GM21529 (cell line): ENCODE measurements at regions not wholly inside any gene's neighbourhood (a gene's known extent, or its start where the extent isn't known, plus 50 kb on each side); places are given as distances from the start of the nearest gene placed in this dataset.

Experiments used
- ATAC-seq: cut with Tn5 transposase; IDR thresholded peaks from one replicate; pipeline ENCODE4 v1.9.1; 2021; ENCODE audit not compliant: unreplicated experiment

DNA sequence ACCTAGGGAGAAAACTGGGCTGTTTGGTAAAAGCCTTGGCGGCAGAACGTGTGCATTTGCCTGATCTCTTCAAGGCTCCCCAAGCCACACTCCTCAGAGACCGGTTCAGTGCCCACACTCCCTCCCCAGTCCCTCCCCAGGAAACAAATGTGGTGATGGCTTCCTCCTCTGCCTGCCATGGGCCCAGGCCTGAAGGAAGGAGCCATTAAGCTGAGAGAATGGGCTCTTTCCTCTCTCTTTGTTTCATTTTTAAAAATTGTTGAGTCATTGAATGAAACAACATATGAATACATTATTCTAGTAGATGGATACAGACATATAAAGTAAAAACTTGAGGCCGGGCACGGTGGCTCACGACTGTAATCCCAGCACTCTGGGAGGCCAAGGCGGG is 50.6 kb upstream of the YWHAQ start:
- ATAC-seq: no peak

DNA sequence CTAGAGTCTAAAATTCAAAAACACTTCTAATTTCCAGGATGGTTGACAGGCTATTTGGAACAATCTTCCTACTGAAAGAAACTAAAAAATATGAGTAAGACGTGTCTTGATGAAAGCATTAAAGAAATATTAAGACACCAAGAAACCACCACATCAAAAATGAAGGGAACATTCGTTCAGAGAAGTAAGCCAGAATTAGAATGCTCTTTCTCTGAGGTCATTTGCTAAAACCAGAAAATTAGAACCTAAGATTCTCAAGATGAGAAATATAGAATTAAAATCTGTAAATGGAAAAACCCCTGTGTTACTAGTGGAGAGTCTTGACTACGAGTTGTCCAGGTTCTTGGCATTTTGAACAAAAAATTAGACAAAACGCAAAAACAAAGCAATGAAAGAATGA is 54.8 kb upstream of the YWHAQ start:
- ATAC-seq: no peak

DNA sequence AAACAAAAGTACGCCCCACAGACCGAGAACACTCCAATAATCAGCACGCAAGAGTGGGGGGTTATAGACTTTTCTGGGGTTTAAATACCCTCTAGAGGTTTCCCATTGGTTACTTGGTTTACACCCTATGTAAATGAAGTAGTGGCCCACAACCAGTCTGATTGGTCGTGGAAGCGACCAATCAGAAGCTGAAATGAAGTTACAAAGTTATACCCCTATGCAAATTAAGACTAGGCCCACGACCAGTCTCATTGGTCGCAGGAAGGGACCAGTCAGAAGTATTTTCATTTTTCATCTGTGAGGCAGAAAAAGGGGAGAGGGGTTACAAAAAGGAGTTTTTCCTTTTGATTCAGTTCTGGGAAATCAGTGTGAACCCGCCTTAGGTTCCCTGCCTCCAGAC is 55.3 kb upstream of the YWHAQ start:
- no peak for ATAC-seq

DNA sequence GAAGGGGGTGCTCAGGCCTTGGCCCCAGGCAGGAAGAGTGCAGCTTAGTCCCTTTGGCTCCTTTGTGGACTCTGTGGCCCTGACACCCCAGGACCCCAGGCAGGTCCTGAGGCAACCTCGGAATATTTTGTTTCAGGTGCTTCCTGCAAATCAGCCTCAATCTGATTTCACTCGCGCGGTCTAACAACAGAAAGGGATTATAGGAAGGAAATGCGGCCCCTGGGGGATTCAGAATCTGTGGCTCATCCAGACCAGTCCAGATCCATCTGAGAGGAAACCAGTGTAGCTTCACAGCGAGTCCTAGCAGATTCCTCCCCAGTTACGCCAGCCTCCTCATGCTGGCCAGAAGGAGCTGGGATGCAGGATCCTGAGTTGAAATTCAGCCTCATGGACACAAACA is 59.5 kb upstream of the YWHAQ start:
- no peak for ATAC-seq

DNA sequence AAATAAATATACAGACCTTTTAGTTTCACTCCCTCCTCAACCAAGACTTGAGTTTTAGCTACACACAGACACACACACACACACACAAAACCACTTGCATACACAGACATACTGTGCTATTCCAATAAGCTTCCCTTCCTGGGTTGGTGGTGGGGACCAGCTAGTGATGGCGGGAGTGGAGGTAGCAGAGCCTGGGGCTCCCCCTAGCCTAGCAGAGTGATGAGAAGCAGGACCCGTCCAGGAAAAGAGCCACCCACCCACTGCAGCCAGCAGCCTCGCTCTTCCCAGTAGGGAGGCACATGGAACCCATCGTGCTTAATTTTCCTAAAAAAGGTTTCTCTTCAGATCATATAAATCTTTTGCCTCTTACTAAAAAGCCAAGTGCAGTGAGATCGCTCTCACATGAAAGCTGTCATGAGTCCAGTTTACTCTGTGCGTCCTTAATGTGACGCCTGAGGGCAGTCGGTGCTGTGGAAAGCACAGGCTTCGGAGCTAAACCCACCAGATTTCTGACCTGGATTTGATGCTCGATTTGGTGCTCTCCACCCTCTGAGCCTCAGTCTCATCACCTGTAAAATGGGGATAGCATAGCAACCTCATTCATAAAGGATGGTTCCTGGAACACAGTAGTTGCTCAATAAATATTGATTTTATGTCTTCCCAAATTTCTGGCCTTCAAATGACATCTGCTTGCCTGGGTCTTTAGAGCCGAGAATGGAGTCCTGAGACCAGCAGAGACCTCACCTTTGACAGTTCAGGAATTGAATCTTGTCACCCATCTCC is 60.1 kb upstream of the YWHAQ start:
- no peak for ATAC-seq

DNA sequence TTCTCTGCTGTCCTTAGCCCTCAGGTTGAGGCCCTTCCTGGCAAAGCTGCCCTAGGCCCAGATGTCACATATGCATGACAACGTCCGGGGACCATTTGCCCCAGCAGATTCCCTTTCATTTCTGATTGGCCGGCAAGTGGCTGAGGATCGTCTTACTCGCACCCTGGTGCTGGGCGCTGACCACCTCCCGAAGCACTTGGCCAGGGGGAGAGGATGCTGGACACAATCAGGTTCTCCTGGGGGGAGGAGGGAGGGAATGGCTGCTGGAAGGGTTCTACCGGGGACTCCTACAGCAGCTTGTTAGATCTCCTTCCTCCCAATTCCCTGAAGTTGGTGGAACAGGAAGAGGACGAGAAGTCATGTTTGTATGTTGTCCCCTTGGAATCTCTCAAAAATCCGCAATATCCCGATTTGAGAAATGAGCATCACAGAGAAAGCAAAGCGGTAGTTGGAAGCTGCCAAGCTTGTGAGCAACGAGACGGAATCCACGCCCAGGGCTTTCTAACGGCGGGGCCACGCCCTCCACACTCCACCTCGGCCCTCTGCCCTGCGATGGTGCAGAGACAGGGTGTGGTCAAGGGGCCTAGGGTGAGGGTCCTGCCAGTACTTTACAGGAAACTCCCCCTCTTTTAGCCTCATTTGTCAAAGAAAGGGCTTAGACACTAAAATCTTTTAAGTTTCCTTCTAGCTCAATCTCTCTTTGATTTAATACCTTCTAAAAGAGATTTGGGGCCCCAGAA is 61.8 kb upstream of the YWHAQ start:
- ATAC-seq: no peak

DNA sequence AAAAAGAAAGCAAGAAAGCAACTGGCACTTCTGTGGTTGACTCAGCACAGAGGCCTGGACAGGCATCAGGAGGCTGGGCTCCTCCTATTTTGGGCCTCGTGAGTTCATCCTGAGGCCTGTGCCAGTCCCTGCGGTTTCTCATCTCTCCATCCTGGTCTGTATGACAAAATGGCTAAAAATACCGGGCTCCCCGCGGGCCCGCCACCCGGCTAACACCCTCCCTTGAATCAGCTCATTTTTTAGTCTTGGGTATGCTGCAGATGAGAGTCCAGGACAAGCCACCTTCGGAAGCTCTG is 62.3 kb upstream of the YWHAQ start:
- no peak for ATAC-seq

DNA sequence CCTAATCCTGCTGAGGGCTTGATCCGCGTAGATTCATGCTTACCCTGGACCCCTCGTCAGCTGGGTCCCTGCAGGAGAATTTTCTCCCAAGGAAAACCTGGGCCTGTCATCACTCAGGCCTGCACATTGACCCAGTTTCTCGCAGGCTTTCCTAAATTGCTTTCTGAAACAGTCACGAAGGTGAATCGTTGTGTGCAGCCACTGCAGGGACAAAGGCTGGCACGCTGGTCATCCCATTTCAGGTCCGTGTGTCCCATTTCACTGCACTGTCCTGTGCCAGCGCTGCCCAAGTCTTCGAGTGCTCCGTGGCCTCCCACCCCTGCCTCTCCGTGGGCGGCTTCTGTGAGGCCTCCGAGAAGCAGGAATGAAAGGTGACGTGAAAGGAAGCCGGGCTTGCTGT is 62.8 kb upstream of the YWHAQ start:
- no peak for ATAC-seq

DNA sequence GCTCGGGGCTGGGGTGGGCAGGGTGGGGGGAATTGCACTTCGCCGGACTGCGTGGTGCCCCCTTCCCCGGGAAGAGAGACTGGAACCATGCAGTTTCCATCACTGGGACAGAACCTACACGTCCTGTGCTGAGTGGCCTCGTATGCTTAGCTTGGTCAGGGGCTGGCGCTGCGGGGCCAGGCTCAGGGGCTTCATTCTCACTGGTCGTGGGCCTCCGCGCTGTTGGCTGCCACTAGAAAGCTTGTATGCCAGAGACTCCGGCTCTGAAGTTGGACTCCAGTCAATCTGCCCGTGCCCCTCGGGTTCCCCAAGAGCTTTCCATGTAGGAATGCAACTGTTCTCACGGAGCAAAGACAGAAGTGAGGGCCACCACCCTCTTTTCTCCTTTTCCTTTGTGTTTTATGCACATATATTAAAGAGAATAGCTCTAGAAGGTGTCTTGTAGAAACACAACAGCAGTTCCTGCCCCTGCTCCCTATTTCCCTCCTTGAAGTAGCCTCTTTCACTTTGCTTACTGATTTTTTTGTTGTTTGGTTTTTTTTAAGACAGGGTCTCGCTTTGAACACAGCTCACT is 64.0 kb upstream of the YWHAQ start:
- no peak for ATAC-seq

DNA sequence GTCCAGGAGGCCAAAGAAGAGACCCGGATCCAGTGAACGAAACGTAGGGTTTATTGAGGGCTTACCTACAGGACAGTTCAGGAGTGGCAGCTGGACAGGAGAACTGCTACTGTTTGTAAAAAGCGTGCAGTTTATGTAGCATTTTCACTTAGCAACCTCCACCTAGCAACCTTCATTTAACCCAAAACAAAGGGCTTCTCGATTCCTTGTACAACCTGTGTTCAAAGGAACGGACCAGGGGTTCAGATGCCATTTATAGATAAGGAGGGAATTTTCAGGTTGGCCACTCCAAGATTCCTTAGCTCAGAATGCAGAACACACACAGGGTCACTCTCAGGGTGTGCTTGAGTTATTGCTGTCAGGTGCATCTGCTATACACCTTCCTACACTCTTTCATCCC is 65.1 kb upstream of the YWHAQ start:
- ATAC-seq: no peak

DNA sequence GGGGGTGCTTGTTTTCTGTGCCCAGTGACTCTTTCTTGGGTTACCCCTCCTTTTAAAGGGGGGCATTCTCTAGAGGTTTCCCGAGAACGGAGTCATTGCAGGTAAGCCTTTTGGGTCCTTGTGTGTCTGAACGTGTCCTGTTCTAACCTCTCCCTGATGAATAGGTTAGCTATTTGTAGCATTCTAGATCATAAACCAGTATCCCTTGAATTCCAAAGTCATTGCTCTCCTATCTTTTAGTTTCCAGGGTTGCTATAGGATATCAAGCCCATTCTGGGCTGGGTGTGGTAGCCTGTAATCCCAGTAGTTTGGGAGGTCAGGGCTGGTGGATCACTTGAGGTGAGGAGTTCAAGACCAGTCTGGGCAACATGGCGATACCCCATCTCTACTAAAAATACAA is 65.9 kb upstream of the YWHAQ start:
- ATAC-seq: no peak

DNA sequence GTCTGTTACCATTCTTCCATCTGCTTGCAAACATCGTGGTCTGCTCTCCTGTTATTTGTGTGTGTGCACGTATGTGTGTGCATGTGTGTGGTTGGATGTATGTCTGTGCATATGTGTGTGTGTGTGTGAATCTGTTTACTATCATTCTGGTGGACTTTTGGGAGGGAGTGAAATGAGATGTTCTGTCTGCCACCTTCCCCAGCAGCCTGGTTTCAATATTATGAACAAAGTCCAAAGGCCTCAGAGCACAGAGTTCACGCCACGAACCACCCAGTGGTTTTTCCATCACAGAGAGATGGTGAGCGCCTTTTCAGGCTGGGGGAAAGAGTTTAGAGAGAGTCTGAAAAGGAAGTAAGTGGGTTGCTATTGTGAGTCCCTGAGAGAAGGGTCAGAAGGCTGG is 67.1 kb upstream of the YWHAQ start:
- no peak for ATAC-seq

DNA sequence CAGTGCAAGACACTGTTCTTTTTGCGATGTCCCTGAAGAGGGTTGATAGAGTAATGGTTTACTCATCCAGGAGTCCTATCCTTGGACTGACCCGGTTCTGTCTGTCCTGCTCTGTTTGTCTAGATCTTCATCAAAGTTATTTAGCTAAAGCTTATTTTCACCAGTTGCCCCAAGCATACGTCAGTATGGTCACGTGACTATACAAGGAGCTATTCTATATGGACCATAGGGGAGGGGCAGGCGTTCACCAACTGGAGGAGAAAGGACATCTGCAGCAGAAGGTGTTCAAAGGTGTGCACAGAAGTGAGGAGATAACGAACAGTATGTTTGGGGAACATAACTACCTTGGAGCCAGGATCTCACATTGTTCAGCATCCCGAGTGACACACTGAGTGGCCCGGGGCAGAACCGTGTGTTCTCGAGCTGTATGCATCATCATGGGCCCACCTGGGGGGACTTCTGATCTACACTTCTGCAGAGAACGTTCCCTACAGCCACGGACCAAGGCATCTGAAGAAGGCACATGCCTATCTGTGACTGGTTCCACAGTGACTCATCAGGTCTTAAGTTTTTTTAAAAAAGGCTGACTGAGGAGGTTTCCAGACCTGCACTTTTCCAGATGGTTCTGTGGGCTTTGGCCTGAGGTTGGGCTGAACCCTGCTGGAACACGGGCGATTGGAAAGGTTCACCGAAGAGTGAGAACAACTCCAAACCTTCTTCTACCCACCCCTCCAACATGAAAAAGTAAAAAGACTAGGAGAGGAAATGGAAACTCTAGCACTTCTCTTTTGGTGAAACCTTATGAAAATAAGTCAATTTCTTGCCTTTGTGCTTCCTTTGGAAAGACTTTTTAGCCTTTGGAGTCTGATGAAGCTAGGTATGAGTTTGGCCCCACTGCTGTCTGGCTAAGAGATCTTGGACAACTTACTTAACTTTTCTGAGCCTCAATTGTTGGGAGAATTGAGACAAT is 68.6 kb upstream of the YWHAQ start:
- no peak for ATAC-seq

DNA sequence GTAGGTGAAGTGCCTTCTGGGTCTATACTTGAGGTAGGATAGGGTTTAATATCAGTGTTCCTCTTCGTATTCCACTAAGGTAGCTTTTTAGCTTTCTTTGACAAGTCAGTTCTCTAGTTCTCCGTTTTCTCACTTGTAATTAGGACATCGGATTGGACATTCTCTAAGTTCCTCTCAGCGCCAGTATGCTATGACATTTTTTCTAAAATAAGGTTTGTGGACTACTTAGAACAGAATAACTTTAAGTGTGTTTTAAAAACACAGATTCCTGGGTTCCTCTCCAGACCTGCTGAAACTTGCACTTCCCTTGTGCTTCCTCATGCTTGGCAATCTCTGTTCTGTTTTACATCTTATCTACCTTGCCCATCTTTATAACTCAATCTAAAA is 69.3 kb upstream of the YWHAQ start:
- no peak for ATAC-seq

DNA sequence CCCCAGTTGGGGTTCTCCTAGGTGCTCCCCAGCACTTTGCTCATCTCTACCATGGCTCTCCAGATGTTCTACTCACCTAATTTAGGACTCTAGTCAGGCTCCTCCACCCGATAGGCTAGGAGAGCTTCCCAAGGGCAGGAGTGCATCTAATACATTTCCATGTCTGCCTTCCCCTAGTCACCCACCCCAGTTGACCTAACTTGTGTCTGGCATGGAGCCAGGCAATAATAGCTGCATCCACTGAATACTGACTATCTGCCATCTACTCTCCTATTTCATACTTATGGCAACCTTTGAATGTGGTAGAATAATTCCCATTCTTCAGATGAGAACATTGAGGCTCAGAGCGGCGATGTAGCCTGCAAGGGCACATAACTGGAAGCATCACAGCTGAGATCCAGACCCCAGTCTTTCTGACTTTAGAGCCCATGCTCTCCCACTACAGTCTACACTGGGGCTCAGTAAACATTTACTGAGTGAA is 71.8 kb upstream of the YWHAQ start:
- ATAC-seq: no peak

DNA sequence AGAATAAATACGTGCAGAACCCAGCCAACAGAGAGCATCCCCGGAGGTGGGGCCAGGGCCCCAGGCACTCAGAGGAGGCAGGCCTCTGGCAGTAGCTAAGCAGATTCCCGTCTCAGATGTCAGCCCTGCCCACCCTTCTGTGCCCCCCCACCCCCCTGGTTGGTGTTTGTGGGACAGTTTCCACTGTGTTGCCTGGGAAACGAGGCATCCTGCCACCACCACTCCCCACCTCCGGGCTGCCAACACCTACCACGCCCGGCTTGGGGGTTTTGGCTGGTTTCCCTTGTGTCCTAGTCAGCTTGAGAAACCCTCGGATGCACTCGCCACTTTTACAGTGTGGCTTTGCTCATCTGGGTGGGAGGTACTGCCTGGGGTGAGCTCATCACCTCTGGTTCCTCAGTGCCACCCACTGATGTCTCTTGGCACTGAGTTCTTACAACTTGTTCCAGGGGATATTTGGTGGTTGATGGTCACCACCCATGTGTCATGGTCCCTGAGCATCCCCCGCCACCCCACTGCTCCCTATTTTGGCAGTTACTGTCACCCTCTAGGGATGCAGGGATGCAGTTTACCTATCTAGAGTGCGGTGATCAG is 72.4 kb upstream of the YWHAQ start:
- ATAC-seq: no peak

DNA sequence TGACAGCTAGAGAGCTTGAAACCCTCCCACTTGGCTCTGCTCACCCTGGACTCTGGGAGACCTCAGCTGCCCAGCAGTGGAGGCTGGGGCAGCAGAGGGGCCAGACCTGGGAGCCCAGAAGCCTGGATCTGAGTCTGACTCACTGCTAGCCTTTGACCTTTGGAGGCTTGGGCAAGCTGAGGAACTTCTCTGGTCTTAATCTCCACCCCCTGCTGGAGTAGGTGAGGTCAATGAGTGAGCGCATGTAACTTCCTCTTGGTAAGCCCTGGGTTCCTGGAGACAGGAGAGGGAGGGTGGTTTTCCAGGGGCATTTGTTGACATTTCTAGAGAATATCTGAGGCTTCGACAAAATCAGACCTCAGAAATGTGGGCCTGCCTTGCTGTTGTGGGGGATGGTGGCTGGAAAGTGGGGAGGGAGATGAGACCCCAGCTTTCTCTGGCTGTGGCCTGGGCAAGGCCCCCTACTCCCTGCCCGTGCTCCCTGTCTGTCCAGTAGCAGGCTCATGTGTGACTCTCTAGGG is 73.0 kb upstream of the YWHAQ start:
- no peak for ATAC-seq

DNA sequence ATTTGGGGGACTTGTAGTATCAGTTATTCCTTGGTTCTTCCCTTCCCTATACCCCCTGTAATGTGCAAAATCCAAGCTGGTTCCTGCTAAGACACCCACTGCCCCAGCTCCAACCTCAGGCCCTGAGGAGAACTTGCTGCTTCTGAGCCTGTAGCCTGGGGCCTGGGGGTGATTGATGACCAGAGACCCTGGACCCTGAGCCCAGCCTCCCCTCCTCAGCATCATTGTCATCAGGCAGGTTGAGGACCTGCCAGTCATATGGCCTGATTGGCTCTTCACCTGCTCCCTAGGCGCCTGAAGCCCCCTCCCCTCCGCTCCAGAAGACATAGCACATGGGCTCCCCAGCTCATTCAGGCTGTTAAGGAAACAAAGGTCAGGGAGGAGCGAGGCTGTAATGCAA is 73.8 kb upstream of the YWHAQ start:
- ATAC-seq: no peak

DNA sequence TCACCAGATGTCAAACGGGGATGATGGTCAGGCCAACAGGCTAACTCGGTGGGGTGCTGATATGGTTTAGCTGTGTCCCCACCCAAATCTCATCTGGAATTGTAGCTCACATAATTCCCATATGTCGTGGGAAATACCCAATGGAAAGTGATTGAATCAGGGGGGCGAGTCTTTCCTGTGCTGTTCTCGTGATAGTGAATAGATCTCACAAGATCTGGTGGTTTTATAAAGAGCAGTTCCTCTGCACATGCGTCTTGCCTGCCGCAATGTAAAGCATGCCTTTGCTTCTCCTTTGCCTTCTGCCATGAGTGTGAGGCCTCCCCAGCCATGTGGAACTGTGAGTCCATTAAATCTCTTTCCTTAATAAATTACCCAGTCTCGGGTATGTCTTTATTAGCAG is 74.4 kb upstream of the YWHAQ start:
- no peak for ATAC-seq

DNA sequence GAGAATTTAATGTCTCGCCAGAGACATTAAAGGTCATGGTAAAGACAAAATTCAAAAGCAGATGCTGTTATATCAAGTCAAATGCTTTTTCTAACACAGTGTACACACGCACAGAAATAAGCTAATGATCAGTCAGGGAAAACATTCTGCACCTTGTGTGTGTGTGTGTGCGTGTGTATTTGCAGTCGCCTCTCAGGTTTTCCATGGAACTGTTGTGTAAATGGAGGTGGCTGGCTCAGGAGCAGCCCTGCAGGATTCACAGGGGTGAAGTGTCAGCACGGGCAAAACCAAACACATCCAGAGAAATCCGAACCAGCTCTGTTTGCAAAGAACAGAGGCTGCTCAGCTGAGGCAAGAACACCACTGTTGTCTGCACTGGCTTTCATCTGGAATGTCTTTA is 76.2 kb upstream of the YWHAQ start:
- no peak for ATAC-seq
